ENCODE measurements at regions not wholly inside any gene's neighbourhood (a gene's known extent, or its start where the extent isn't known, plus 50 kb on each side); places are given as distances from the start of the nearest gene placed in this dataset.
"Not testable (repeated sequence)": the region's sequence is repeated elsewhere in the genome, so short reads cannot be mapped to it uniquely, and the experiment has no call there.

DNA sequence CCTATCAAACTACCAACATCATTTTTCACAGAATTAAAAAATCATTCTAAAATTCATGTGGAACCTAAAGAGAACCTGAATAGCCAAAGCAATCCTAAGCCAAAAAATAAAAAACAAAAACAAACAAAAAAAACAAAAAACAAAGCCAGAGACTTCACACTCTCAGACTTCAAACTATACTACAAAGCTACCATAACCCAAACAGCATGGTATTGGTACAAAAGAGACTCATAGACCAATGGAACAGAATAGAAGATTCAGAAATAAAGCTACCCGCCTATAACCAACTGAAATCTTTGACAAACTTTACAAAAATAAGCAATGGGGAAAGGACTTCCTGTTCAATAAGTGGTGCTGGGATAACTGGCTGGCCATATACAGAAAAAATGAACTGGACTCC, 152.3 kb upstream of the SMIM31 start:
- no peak for DNase-seq (ENCODE audit: extremely low spot score)
- POLR2A ChIA-PET = no interaction called here
- TF ChIP-seq, protein P1, sequence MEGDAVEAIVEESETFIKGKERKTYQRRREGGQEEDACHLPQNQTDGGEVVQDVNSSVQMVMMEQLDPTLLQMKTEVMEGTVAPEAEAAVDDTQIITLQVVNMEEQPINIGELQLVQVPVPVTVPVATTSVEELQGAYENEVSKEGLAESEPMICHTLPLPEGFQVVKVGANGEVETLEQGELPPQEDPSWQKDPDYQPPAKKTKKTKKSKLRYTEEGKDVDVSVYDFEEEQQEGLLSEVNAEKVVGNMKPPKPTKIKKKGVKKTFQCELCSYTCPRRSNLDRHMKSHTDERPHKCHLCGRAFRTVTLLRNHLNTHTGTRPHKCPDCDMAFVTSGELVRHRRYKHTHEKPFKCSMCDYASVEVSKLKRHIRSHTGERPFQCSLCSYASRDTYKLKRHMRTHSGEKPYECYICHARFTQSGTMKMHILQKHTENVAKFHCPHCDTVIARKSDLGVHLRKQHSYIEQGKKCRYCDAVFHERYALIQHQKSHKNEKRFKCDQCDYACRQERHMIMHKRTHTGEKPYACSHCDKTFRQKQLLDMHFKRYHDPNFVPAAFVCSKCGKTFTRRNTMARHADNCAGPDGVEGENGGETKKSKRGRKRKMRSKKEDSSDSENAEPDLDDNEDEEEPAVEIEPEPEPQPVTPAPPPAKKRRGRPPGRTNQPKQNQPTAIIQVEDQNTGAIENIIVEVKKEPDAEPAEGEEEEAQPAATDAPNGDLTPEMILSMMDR (IDR thresholded peaks at IDR 0.05; ENCODE audit: control extremely low read depth, extremely low read depth, low read depth, missing control alignments) = no peak
- CTCF ChIA-PET = no interaction called here

DNA sequence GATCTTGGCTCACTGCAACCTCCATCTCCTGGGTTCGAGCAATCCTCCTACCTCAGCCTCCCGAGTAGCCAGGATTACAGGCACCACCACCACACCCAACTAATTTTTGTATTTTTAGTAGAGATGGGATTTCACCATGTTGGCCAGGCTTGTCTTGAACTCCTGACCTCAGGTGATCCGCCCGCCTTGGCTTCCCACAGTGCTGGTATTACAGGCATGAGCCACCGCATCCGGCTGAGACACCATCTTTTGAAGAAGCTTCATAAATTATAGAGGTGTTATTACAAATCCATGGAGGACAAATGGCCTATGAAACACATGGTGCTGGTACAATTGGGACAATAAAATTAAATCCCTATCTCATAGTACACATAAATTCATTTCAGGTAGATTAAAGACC, 148.1 kb upstream of the SMIM31 start:
- POLR2A ChIA-PET = not testable (repeated sequence)

DNA sequence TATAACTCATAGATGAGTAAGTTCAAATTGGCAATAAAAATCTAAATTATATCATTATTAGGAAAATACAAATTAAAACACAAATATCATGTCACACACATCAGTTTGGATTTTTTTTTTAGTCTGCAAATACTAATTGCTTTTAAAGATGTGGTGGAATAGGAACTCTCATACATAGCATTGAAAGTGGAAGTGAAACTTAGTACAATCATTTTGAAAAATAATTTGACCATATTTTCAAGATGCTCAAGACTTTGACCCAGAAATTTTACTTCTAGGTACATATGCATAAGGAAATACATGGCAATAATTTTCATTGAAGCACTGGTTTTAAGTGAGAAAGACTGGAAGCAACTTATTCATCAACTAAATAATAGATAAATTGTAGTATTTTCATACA, 147.5 kb upstream of the SMIM31 start:
- DNase-seq (ENCODE audit: extremely low spot score) = no peak
- ChIA-PET POLR2A (no interaction called here), CTCF (no interaction called here)
- TF ChIP-seq, protein P1 (IDR thresholded peaks at IDR 0.05; ENCODE audit: control extremely low read depth, extremely low read depth, low read depth, missing control alignments) = no peak

More for the DNA sequence above, 148.1 kb upstream of the SMIM31 start:
- CTCF ChIA-PET = interaction anchor here (1.2 kb wide), 1 partner anchor 9 kb away, joined by 3 read pairs; no protein-coding TSS in a partner anchor
- DNase-seq (ENCODE audit: extremely low spot score) = not testable (repeated sequence)

DNA sequence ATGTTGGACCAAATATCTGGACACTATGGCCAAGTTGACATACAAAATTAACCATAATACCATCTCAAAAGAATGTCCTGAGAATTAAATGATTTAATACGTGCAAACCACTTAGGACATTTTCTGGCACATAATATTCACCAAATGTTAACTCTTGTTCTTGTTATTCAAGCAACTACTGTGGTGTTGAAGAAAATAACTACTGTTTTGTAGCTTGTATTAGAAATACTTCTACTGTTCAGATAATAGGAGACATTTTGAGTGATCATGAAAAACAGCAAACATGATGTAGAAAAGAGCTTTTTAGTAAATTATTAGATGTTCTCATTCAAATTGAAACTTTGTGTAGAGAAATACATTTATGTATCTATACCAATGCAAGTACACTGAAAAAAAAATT, 140.7 kb upstream of the SMIM31 start:
- POLR2A ChIA-PET = no interaction called here
- CTCF ChIA-PET = no interaction called here
- TF ChIP-seq, protein P1 (IDR thresholded peaks at IDR 0.05; ENCODE audit: control extremely low read depth, extremely low read depth, low read depth, missing control alignments) = no peak
- DNase-seq (ENCODE audit: extremely low spot score) = no peak

DNA sequence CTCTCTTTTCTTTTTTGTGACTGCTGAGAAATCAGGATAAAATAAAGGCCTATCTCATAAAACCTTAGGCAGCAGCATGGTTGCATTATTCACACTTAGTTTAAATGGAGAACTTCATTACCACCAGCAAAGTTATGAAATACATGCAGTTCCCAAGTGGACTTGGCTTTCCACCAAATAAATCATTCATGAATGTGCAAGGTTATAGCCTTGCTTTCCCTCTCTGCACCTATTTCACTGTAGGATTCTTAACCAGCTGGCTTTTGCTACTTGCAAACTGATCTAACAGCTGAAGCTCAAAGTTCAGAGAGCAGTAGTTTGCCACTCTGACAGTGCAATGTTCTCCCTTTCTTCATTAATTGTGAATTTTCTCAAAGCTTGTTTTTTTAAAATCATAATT, 140.1 kb upstream of the SMIM31 start:
- DNase-seq (ENCODE audit: extremely low spot score) = no peak
- TF ChIP-seq, protein P1 (IDR thresholded peaks at IDR 0.05; ENCODE audit: control extremely low read depth, extremely low read depth, low read depth, missing control alignments) = no peak
- ChIA-PET POLR2A (no interaction called here), CTCF (interaction anchor here (1.3 to 1.6 kb wide), 2 partner anchors 8 to 16 kb away, joined by 3 to 5 read pairs; no protein-coding TSS in a partner anchor)

DNA sequence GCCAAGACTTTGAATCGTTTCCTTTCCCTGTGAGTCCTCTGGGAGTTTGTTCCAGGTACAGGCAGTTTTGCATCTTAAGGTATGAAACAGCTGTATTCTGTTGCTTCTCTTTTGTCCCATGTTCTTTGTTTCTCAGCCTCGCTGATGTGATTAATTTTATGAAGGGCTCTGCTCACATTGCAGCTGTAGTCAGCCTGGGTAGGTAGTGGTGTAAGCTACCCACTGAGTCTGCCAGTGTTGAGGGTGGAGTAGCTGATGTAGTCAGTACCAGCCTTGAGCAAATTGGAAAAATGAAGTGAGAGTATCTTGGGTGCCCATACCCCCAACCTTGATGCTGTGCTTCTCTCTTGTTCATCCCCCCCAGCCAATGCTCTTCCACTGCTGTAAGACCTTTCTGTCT, 139.6 kb upstream of the SMIM31 start:
- DNase-seq (ENCODE audit: extremely low spot score) = no peak
- TF ChIP-seq, protein P1 (IDR thresholded peaks at IDR 0.05; ENCODE audit: control extremely low read depth, extremely low read depth, low read depth, missing control alignments) = no peak
- ChIA-PET POLR2A (no interaction called here), CTCF (interaction anchor here (1.2 to 1.6 kb wide), 3 partner anchors 9 to 17 kb away, joined by 3 to 5 read pairs (median 3); no protein-coding TSS in a partner anchor)

DNA sequence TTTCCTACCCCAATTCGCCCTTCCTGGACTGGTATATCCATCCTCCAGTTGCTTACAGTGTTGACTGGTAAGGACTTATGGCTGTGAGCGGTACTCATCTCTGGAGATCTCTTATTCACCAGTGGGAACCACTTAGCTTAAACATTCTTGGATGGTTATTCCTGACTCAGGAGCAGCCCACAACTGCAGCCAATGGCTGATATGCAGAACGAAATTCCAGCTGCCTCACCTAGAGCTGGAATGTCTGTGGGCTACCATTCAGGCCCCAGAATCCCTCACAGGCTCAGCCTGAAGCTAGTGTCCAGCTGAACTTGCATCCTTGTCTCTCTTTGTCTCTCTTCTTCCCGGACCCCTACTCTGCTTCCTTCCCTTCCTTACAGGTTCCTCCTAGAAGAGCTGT, 138.9 kb upstream of the SMIM31 start:
- TF ChIP-seq, protein P1 (IDR thresholded peaks at IDR 0.05; ENCODE audit: control extremely low read depth, extremely low read depth, low read depth, missing control alignments) = no peak
- DNase-seq (ENCODE audit: extremely low spot score) = no peak
- CTCF ChIA-PET = interaction anchor here (1.0 to 1.6 kb wide), 4 partner anchors 10 to 23 kb away, joined by 3 to 5 read pairs (median 3); no protein-coding TSS in a partner anchor
- POLR2A ChIA-PET = no interaction called here

Data from GM10248 (cell line).